Lung microvascular endothelial cell (primary cell): ENCODE measurements at regions not wholly inside any gene's neighbourhood (a gene's known extent, or its start where the extent isn't known, plus 50 kb on each side); places are given as distances from the start of the nearest gene placed in this dataset.
A peak's percentile ranks its signal among the peaks of the same experiment; 100 is the strongest.

Source experiments
- DNase-seq, 2 donors: peaks; one replicate each; pipeline versions ENCODE4 v3.0.0 to v3.0.0-alpha.2; 2010; ENCODE audit warnings: low read depth in 2 of 2

DNA sequence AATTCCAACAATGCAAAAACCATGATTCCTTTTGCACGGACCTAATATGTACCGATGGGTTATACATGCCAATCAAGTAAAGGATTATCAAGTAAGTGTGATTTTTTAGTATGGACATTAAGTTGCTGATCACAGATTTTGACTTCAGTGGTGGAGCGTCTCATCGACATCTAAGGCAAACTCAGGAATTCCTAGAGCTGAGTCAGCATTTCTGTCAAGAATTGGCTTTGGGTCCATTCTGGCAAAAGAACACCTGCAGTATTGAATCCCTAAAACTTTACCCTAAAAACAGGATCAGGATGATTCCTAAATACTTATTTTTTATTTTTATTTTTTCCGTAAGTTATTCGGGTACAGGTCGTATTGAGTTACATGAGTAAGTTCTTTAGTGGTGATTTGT is 83.6 kb downstream of the HPGD start:
- DNase-seq: no peak

DNA sequence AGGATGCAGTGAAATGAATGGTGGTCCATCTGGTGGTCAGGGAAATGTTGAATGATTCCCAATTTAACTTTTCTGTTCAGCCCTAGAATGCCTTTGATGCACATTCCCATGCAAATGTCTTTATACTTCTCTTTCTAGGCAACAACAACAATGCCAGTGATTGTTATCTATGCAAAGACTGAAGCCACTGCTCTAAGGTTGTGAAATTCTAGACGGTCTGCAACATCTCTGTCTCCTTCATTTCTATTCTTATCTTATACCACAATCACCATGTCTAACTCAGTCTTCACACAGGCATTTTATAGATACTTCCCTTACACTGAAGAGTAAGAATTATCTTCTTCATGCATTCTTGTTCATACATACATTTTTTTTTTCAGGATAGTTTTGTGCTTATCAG is 84.5 kb downstream of the HPGD start:
- DNase-seq: no peak

DNA sequence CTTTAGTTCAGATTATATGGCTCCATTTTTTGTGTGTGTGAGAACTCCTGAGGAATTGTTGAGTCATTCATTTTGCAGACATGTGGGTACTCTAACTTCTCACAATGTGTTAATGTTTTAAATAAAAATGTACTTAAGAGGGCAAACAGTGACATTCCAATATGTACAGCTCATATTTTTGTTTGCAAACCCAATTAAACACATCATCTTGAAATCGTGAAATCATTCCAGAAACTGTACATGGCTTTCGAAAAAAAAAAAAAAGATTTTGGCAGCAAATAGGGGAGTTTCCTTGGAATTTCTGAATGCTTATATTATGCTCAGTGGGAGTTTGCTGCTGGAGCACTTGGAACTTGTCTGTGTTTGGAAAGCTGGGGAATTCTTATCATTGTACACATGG is 85.0 kb downstream of the HPGD start:
- peak in 1 of 2 donors; percentile 10 for DNase-seq

DNA sequence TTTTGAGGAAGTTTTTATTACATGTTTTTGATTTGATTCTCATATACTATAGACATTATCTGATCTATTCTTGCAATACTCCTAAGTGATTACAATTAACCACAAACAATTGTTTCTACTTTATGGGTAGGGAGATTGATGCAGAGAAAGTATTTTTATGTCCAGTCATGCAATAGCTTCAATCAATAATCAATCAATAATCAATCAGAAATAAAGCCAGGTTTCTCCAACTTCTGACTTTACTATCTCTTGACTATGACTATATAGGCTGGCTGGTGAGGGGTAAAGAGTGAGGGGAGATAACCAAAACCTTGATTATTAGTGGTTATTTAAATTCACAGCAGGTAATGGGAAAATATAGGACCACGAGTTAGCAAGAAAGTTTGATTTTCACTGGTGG is 85.9 kb downstream of the HPGD start:
- no peak for DNase-seq

DNA sequence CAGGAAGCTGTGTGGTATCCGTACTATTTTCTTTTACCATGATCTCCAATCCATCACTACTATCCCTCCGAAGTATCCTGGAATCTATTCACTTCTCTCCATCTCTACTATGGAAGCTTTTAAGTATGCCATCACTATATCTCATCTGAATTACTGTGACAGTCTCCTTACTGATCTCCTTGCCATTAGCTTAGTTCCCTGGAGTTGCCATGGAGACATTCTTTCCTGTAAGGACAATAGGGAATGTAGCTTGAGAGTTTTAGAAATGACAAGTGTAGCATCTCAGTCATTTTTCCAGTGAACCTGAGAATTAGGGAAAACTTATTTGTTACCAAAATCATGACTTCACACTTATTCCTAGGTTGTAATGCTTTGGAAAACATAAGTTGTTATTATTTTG is 86.3 kb downstream of the HPGD start:
- no peak for DNase-seq

DNA sequence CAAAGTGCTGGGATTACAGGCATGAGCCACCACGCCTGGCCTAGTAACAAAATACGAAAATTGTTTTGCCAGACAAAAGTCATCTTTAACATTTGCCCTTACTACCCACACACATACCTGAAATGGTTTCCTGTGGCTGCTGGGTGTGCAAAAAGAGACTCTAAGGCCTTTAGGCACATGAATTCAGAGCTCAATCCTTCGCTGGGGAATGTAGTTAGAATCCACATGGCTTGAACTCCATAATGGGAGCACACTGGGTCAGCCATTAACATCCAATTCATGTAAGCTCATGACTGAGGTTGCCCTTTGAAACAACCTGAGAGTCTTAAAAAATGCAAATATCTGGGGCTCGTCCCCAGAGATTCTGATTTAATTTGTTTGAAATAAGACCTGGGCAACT is 87.8 kb downstream of the HPGD start:
- no peak for DNase-seq

DNA sequence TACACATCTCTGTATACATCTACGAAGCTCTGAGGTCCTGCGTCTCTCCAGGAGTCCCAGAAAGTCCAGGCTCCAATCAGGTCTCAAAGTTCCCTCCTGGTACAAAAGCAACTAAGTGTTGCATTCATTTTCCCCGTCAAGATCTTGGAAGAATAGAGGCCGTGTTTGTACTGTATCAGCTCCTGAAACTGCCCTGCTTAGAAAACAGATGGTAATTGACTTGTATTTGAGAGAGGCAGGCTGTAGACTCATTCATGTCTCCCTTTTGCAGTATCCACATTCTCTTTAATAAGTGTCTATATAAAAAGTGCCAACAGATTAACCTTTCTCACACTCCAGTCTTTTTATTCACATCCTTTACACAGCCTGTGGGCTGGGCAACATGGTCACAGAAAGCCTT is 91.7 kb downstream of the HPGD start:
- no peak for DNase-seq

DNA sequence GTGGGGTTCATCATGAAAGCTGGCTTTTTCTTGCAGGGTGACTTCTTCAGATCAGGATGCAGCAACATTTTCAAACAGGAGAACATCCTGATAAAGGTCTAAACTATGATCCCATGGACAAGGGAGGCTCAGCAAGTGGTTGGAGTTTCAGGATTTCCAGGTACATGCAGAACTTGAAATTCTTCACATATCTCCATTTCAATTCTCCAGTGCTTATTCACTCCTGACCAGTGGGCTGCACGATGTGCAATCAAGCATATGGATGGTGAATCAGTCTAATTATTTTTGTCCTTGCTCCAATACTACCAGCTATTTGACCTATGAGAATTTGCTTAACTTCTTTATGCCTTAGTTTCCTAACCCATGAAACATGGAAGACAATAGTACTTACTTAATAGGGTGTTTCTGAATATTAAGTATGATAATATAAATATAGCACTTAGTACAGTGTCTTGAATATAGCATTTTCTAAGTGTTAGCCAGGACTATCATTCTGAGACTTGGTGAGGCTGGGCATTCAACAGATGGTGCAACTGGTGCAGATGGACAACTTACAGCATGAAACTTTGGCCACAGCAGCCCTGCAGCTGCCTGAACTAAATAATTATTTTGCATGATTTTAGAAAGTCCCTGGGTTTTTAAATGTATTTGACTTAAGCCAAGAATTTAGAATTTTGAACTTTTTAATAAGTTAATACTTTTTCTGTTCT is 92.4 kb downstream of the HPGD start:
- DNase-seq: no peak

DNA sequence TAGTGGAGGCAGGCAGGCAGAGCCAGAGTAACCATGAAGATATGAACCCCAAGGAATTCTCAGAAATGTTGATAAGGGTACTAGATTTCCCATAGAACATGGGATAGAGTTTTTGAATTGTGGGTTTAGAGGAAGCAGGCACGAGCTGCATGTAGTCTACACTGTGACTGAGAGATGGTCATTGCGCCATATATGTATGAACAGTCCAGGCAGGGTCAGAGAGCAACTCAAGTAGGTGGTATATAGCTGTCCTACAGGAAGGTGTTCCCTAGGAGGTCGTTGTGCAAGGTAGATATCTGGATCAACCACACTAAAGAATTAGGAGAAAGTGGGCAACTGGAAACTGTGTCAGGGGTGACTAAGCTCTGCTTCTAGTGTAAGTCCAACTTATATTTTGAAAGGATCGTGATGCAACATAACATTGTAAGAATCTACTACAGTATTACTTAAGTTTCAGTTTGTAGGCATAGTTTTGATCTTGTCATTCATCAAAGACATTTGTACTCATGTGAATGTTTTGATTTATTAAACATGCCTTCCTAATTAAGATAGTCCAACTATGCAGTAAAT is 94.6 kb downstream of the HPGD start:
- no peak for DNase-seq

DNA sequence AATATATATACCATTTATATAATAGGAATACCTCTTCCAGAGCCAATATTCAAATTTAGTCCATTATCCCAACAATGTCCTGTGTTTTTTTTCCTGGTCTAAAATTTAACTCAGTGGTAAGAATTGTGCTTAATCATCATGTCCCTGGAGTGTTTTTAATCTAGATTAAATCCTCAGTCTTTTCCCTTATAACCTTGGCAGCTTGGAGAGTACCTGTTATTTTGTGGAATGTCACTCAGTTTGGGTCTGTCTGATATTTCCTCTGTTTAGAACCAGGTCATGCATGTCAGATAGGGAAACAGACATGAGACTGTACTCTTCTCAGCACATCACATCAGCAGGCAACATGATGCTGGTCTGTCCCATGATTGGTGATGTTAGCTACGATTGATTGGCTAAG is 96.6 kb downstream of the HPGD start:
- no peak for DNase-seq

DNA sequence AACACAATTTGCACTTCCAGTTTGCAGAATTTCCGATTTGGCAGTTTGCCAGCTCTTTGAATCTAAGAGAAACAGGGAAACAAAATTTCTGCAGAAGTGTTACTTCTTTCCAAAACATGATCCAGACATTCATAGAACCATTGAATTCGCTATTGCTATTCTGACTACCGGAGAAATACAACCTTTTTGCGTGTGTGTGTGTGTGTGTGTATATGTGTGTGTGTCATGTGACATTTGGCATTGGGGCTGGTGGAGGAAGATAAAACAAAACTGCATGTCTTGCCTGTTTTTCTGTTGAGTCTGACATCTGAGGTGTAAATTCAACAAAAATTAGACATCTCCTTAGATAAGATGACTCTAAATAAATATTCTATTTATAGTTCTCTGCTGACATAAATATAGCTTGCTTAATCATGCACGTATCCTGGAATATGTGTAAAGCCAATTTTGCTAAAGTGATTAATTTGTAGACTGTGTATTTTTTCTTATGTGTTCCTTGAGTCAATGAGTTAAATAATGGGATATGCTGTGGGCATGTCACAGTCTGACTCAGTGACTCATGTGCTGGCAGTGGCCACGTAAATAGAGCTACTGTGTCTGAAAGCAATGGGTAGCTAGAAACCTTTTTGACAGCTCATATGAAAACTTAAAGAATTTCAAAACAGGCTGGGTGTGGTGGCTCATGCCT is 98.9 kb downstream of the HPGD start:
- peak; percentile 32 to 50 for DNase-seq

DNA sequence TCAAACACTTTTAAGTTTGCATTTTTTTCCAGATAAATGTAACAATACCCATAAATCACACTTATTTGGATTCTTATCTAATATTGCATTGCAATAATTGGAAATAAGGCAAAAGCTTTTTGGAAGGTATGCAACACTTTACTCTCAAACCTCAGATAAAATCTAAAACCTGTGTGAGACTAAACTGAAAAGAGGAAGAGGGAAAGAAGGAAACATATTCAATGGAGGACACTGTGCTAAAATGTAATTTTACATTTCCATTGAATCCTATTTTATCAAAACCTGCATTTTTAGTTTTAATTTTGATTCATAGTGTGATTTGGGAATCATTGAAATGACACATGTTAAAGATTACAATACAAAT is 99.4 kb downstream of the HPGD start:
- DNase-seq: no peak

DNA sequence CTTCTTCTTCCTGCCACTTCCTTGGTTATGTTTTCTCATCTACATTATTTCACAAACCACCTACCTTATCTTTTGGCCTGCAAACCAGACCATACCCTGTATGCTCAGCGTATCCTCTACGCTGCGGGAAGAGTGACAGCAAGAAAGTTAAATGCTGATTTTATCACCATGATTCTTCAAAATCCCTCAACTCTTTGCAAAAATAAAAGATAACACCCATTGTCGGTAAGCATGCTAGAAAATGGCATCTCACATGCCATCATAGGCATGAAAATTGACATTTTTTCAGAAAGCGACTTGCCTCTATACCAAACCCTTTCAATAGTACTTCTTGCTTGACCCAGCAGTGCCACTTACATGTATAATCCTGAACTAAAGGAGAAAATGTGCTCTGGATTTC is 102.0 kb downstream of the HPGD start:
- no peak for DNase-seq

DNA sequence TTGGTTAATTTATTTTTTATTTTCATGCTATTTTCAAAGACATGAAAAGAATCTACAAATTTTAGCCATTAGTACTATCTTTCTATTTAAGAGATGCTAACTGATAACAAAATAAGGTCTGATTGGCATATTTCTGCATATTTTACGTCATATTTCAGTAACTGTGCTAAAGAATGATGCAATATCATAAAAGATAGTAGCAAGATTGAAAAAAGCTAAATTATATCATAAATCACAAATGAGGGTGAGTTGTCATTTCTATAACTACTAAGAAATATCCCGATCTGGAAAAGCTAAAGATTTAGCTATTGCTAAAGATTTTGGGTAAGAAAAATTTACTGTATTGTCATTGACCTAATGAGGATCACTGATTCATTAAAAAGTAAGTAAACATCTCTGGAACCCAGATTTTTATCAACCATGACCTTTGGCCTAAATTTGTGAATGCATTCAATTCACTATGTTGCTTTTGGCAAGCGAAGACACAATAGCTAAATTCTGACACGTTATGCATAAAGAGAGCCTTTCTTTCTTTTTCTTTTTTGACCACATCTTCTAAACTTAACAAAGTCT is 103.6 kb downstream of the HPGD start:
- peak in 1 of 2 donors; percentile 11 for DNase-seq

DNA sequence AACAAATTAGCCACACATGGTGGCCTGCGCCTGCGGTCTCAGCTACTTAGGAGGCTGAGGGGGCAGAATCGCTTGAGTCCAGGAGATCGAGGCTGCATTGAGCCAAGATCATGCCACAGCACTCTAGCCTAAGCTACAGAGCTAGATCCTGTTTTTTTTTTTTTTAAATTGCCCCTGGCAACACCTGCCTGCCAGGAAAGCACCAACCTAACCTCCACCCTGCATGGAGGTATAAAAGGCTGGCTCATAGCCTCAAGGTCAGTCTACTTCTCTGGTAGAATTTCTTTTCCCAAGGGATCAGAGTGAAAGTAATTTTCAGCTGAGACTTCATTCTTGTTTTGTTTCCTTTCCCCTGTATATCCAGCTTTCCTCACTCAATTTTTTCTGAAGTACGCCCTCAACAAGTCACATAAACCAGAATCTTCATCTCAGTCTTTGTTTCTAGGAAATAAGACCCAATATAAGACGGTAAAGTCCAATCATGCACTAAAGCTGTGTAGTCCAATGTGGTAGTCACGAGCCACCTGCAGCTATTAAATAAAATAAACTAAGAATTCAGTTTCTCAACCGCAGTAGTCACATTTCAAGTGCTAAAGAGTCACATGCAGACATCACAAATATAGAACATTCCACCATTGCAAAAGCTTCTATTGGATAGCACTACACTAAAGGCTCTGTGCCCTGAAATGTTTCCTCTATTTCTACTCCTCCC is 113.3 kb downstream of the HPGD start:
- no peak for DNase-seq

DNA sequence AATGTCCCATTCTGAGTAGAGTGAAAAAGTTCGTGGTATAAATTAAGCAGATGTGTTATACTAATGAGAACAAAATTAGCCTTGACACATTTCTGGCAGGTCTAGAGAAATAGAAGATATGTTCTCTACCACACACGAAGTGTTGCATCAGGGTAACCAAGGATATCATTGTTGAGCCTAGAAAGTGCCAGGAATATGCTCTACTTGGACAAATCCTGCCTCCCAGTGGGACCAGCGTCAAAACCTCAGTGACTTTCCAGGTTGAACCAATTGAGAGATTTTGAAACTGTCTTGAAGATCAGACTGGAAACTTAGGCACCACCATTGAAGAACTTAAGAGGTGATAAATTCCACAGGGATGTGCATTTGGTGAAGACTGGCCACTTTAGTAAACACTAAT is 115.9 kb downstream of the HPGD start:
- DNase-seq: no peak

DNA sequence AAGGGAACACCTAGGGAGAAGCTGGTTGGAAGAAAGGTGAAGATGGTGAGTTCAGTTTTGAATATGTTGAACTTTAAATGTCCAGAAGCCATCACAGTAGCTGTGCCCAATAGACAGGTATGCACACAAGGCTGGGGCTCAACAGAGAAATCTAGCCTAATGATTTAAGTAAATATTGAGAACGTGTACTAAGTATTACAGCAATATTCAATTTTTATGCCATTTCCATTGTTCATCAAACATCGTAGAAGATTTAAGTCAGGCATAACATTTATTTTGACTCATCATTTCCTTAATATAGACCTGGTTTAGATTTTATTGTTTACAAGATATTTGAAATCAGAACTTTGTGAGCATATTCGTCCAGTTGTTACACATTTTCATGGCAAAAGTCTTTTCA is 116.4 kb downstream of the HPGD start:
- DNase-seq: no peak

DNA sequence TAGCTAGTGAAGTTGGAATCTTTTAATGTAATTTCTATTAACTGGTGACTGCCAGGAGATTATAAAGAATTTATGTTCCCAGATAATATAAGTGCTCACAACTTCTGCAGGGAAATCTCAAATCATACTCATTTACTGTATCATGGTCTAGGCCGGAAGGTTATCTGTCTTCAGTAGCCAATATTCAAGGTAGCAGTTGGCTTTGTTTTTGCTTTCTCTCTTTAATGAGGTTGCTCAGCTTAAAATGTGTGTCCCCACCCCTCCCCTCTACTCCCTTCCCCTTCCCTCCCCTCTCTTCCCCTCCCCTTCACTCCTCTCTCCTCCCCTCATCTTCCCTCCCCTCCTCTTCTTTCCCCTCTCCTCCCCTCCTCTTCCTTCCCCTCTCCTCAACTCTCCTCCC is 117.6 kb downstream of the HPGD start:
- no peak for DNase-seq

DNA sequence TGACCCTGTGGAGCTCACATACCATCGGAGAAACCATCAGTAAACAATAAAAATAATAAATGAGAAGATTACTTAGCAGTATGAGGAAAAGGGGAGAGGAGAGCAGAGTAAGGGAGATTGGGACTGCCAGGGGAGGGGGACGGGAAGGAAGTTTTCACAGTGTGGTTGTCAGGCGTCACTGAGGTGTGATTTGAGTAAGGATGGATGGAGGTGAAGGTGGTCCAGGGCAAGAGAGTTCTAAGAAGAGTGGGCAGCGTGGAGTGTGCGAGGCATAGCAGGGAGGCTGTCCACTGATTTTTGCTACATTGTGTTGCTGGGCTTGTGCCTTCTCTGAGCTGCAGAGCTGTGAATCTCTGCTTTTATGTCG is 119.1 kb downstream of the HPGD start:
- no peak for DNase-seq

DNA sequence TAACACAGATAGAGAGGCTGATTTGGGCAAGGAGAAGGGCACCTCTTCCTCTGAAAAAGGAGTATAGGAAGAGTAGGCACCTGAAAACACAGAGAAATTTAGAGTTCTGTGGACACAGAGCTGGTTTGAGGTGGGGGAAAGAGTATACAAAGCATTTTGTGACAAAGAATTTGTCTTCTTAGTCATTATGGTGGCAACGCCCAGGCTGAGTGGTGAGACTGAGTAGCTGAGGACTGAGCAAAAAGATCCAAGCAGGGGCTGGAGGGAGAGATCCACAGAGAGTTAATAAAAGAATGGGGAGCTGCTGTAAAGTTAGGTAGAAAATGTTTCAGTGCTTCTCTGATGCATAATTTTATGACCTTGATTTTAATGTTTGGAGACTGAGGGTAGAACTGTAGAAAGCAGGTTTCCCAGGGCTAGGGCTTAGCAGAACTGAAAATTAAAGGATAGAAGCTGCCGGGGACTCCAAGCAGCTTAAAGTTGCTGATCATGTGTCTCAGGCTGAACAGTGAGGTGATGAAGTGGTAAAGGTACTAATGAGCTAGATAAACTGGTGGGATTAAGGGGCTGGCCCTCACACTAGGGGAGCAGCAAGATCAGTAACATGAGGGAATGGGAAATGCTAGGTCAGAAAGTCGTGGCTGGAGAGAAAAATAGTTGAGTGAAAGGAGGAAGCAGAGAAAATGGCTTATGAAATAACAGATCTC is 118.9 kb downstream of the CEP44 start:
- no peak for DNase-seq

DNA sequence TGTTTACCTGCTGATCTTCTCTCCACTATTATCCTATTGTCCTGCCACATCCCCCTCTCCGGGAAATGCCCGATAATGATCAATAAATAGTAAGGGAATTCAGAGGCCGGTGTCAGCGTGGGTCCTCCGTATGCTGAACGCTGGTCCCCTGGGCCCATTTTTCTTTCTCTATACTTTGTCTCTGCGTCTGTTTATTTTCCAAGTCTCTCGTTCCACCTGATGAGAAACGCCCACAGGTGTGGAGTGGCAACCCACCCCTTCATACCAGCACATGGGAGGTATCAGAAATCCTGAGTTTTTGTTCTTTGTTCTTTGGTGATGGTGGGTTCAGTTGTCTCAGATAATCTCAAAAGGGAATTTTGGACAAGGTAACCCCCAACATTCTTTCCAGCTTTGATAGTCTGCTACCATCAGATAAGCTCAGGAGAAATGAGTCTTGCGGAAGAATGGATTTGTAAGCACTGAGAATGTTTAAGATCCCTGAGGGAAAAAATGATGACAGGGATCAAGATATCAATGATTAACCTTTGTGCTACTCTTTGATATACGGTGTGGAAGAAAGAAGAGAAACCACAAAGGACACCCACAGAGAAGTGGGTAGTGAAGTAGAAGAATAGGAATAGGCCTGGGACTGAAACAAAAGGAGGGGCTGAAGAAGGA is 117.9 kb downstream of the CEP44 start:
- no peak for DNase-seq
